Cardiac muscle cell (in vitro differentiated cells and primary cell): ENCODE measurements at regions not wholly inside any gene's neighbourhood (a gene's known extent, or its start where the extent isn't known, plus 50 kb on each side); places are given as distances from the start of the nearest gene placed in this dataset.
"Not testable (repeated sequence)": the region's sequence is repeated elsewhere in the genome, so short reads cannot be mapped to it uniquely, and the experiment has no call there.

ENCODE experiments used
- DNase-seq, 2 donors: peaks; one replicate each; pipeline versions ENCODE4 v3.0.0 to v3.0.0-alpha.2; 2010 to 2017; ENCODE audit warnings: low read depth in 1 of 2, low spot score in 1 of 2
- H3K27ac ChIP-seq: fragments of 200-600 bp; sonication (generic); 2 replicates; pipeline ENCODE4 v1.5.1; 2016
- H3K27me3 ChIP-seq: fragments of 200-600 bp; sonication (generic); 2 replicates; pipeline ENCODE4 v1.6.0; 2016; ENCODE audit warnings: control low read depth
- H3K36me3 ChIP-seq: fragments of 200-600 bp; sonication (generic); 2 replicates; pipeline ENCODE4 v1.5.1; 2016; ENCODE audit warnings: control low read depth
- H3K4me1 ChIP-seq: fragments of 200-600 bp; sonication (generic); 2 replicates; pipeline ENCODE4 v1.8.1; 2017; ENCODE audit warnings: low read depth, mild to moderate bottlenecking, mixed run types
- H3K4me3 ChIP-seq: fragments of 200-600 bp; sonication (generic); 2 replicates; pipeline ENCODE4 v1.5.1; 2016; ENCODE audit warnings: mild to moderate bottlenecking
- H3K9me3 ChIP-seq: fragments of 200-600 bp; sonication (generic); 2 replicates; pipeline ENCODE4 v1.5.1; 2017; ENCODE audit warnings: low read depth, mild to moderate bottlenecking, control low read depth
- TF ChIP-seq, protein P1 (sequence below): IDR thresholded peaks from 2 replicates; pipeline ENCODE4 v1.5.1; 2012; ENCODE audit warnings: low read depth, mild to moderate bottlenecking, low read length

DNA sequence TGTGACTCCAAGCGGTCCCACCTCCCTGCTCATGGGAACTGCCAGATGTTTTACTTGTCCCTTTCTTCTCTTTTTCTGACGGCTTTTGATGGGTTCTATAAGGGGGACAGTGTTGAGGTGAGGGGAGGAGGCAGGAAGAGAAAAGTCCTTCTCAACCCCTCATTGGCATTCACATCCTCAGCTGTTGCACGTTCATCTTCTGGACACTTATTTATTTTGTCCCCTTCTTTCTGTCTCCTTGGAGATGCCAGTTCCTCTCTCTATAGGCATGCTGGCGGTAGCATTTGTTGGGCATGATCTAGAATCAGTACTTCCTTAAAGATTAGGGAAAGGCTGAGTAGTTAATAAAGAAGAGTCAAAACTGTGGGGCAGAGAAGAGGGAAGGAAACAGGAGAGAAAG is 99.0 kb upstream of the KLHL14 start:
- Histone ChIP-seq H3K36me3 (no peaks in the 10 kb centered on the region), H3K9me3 (no peaks in the 10 kb centered on the region), H3K27me3 (no peaks in the 10 kb centered on the region), H3K4me1 (peaks cover 5% of the 10 kb centered on the region), H3K27ac (no peak overlapping the region), H3K4me3 (no peak overlapping the region)
- DNase-seq: no peak
- TF ChIP-seq, protein P1, sequence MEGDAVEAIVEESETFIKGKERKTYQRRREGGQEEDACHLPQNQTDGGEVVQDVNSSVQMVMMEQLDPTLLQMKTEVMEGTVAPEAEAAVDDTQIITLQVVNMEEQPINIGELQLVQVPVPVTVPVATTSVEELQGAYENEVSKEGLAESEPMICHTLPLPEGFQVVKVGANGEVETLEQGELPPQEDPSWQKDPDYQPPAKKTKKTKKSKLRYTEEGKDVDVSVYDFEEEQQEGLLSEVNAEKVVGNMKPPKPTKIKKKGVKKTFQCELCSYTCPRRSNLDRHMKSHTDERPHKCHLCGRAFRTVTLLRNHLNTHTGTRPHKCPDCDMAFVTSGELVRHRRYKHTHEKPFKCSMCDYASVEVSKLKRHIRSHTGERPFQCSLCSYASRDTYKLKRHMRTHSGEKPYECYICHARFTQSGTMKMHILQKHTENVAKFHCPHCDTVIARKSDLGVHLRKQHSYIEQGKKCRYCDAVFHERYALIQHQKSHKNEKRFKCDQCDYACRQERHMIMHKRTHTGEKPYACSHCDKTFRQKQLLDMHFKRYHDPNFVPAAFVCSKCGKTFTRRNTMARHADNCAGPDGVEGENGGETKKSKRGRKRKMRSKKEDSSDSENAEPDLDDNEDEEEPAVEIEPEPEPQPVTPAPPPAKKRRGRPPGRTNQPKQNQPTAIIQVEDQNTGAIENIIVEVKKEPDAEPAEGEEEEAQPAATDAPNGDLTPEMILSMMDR: no peak

DNA sequence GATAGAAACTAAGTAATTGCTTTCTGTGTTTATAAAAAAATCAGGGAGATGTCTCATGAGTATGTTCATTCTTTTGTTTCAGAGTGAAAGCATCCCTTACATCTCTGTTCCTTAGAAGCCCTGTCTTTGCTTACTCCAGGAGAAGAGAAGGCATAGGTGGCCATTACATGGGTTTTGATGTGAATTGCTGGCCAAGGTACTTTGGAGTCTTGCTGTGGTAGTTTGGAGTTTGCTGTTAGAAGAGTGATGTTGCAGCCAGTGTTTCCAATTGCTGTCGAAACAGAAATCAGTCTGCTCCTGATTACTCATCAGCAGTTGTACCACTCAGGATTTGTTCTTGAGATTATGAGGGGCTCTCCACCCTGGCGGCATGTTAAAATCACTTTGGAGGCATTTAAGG is 97.8 kb upstream of the KLHL14 start:
- no peaks in the 10 kb centered on the region for H3K36me3 ChIP-seq
- peaks cover 5% of the 10 kb centered on the region for H3K4me1 ChIP-seq
- DNase-seq: peak in 1 of 2 donors; percentile 20
- TF ChIP-seq, protein P1: no peak
- no peak overlapping the region for H3K27ac ChIP-seq
- no peaks in the 10 kb centered on the region for H3K9me3 ChIP-seq
- no peak overlapping the region for H3K4me3 ChIP-seq
- H3K27me3 ChIP-seq: no peaks in the 10 kb centered on the region

GRCh38 chr18:32868406-32868805 is 95.6 kb upstream of the KLHL14 start:
- Histone ChIP-seq H3K27me3 (no peaks in the 10 kb centered on the region), H3K36me3 (no peaks in the 10 kb centered on the region), H3K4me1 (peaks cover 5% of the 10 kb centered on the region), H3K27ac (no peak overlapping the region), H3K4me3 (no peak overlapping the region), H3K9me3 (no peaks in the 10 kb centered on the region)
- no peak for DNase-seq
- TF ChIP-seq, protein P1: no peak

- DNase-seq: no peak
- TF ChIP-seq, protein P1: no peak
- H3K4me1 ChIP-seq: peaks cover 5% of the 10 kb centered on the region
- no peaks in the 10 kb centered on the region for H3K36me3 ChIP-seq
- H3K9me3 ChIP-seq: no peaks in the 10 kb centered on the region
- H3K27me3 ChIP-seq: no peaks in the 10 kb centered on the region
- no peak overlapping the region for H3K4me3 ChIP-seq
- H3K27ac ChIP-seq: no peak overlapping the region
Measured at GRCh38 chr18:32867936-32868335, 95.1 kb upstream of the KLHL14 start.

GRCh38 chr18:32867330-32867729 is 94.5 kb upstream of the KLHL14 start:
- H3K4me1 ChIP-seq: peaks cover 5% of the 10 kb centered on the region
- DNase-seq: no peak
- no peak overlapping the region for H3K4me3 ChIP-seq
- H3K36me3 ChIP-seq: no peaks in the 10 kb centered on the region
- TF ChIP-seq, protein P1: no peak
- no peak overlapping the region for H3K27ac ChIP-seq
- no peaks in the 10 kb centered on the region for H3K9me3 ChIP-seq
- H3K27me3 ChIP-seq: no peaks in the 10 kb centered on the region

DNA sequence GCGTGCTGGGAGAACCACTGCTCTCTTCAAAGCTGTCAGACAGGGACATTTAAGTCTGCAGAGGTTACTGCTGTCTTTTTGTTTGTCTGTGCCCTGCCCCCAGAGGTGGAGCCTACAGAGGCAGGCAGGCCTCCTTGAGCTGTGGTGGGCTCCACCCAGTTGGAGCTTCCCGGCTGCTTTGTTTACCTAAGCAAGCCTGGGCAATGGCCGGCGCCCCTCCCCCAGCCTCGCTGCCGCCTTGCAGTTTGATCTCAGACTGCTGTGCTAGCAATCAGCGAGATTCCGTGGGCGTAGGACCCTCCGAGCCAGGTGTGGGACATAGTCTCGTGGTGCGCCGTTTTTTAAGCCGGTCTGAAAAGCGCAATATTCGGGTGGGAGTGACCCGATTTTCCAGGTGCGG is 89.2 kb upstream of the KLHL14 start:
- H3K9me3 ChIP-seq, H3K27ac ChIP-seq, H3K36me3 ChIP-seq, H3K4me1 ChIP-seq, H3K4me3 ChIP-seq, H3K27me3 ChIP-seq, DNase-seq: not testable (repeated sequence)
